ENCODE measurements at regions not wholly inside any gene's neighbourhood (a gene's known extent, or its start where the extent isn't known, plus 50 kb on each side); places are given as distances from the start of the nearest gene placed in this dataset.

- DNase-seq (ENCODE audit: low spot score) (no peak), ATAC-seq (ENCODE audit: low FRiP score) (no peak)
- TF ChIP-seq, protein P1, sequence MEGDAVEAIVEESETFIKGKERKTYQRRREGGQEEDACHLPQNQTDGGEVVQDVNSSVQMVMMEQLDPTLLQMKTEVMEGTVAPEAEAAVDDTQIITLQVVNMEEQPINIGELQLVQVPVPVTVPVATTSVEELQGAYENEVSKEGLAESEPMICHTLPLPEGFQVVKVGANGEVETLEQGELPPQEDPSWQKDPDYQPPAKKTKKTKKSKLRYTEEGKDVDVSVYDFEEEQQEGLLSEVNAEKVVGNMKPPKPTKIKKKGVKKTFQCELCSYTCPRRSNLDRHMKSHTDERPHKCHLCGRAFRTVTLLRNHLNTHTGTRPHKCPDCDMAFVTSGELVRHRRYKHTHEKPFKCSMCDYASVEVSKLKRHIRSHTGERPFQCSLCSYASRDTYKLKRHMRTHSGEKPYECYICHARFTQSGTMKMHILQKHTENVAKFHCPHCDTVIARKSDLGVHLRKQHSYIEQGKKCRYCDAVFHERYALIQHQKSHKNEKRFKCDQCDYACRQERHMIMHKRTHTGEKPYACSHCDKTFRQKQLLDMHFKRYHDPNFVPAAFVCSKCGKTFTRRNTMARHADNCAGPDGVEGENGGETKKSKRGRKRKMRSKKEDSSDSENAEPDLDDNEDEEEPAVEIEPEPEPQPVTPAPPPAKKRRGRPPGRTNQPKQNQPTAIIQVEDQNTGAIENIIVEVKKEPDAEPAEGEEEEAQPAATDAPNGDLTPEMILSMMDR (IDR thresholded peaks at IDR 0.05), result no peak
Observed at GRCh38 chr14:71647086-71647784, 285.0 kb upstream of the RGS6 start.

GRCh38 chr14:71648725-71649124 lies 283.5 kb upstream of the RGS6 start:
- ATAC-seq (ENCODE audit: low FRiP score), result no peak
- no peak for DNase-seq (ENCODE audit: low spot score)
- TF ChIP-seq, protein P1 (IDR thresholded peaks at IDR 0.05), result no peak

DNA sequence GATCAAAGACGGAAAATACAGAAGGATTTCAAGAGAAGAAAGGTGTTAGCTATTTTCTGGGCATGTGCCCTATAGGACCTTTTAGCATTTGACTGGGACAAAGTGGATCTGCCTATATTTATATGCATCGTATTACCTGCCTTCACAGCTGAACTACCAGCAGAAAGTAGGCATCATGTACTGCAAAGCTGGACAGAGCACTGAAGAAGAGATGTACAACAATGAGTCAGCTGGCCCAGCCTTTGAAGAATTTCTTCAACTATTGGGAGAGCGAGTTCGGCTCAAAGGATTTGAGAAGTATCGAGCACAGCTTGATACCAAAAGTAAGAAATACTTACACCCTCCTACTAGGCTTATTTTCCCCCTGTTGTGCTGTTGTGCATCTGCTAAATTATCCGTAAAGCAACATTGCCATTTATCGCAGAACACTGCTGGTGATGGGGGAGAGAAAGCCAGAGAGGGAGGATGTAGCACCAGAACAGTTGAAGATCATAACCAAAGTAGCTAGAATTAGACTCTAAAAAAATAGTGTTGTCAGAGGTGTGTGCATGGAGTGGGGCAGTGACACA lies 282.0 kb upstream of the RGS6 start:
- ATAC-seq (ENCODE audit: low FRiP score) (no peak), DNase-seq (ENCODE audit: low spot score) (no peak)
- TF ChIP-seq, protein P1 (IDR thresholded peaks at IDR 0.05), result no peak

GRCh38 chr14:71651228-71651627 lies 281.0 kb upstream of the RGS6 start:
- peak; percentile 57 for ATAC-seq (ENCODE audit: low FRiP score)
- no peak for DNase-seq (ENCODE audit: low spot score)
- TF ChIP-seq, protein P1 (IDR thresholded peaks at IDR 0.05), result no peak

DNA sequence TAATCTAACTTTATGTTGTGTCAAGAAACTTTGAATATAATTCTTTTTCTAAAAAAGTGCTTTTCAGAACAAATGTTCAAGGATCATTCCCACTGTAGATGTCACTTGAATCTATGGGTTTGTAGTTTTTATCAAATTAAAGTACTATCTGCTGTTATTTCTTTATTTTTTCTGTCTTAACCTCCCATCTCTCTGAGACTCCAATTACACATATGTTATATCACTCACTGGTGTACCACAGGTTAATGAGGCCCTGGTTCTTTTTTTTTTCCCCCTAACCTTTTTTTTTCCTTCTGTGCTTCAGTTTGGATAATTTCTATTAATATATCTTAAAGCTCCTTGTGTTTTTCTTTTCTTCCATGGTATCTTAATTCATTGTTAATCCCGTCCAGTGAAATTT lies 279.9 kb upstream of the RGS6 start:
- TF ChIP-seq, protein P1 (IDR thresholded peaks at IDR 0.05), result no peak
- no peak for DNase-seq (ENCODE audit: low spot score)
- no peak for ATAC-seq (ENCODE audit: low FRiP score)

GRCh38 chr14:71654810-71655209 lies 277.4 kb upstream of the RGS6 start:
- DNase-seq (ENCODE audit: low spot score) (no peak), ATAC-seq (ENCODE audit: low FRiP score) (no peak)
- TF ChIP-seq, protein P1 (IDR thresholded peaks at IDR 0.05), result no peak

GRCh38 chr14:71658261-71658860 lies 273.9 kb upstream of the RGS6 start:
- no peak for ATAC-seq (ENCODE audit: low FRiP score)

More at GRCh38 chr14:71658261-71658860, 273.9 kb upstream of the RGS6 start:
- TF ChIP-seq, protein P1 (IDR thresholded peaks at IDR 0.05), result no peak
- DNase-seq (ENCODE audit: low spot score), result no peak
